ENCODE measurements at regions not wholly inside any gene's neighbourhood (a gene's known extent, or its start where the extent isn't known, plus 50 kb on each side); places are given as distances from the start of the nearest gene placed in this dataset.

- no peak for DNase-seq
These were observed 57.7 kb upstream of the MAML3 start for GRCh38 chr4:140211693-140212092.

- DNase-seq, result no peak
These were observed 57.2 kb upstream of the MAML3 start for GRCh38 chr4:140211161-140211560.

GRCh38 chr4:140208921-140209320 is 54.9 kb upstream of the MAML3 start:
- DNase-seq, result no peak
